Pancreas (tissue), 10 donors: ENCODE measurements at regions not wholly inside any gene's neighbourhood (a gene's known extent, or its start where the extent isn't known, plus 50 kb on each side); places are given as distances from the start of the nearest gene placed in this dataset.

Source experiments
- ATAC-seq, 4 donors: fragments of 200-7000 bp; cut with Tn5 transposase; one replicate each; pipeline versions ENCODE4 v1.8.0 to v1.9.1; 2020; ENCODE audit warnings: mild to moderate bottlenecking in 4 of 4, moderate library complexity in 4 of 4
- DNase-seq, 6 donors: peaks; one replicate each; pipeline ENCODE4 v3.0.0-alpha.2; 2020
- FAIRE-seq: peaks from 2 replicates; lab custom pipeline; 2012; peaks lifted over from hg19 to GRCh38; lab: Jason Lieb, UNC
- H3K27ac ChIP-seq, 4 donors: fragments of 200-600 bp; sonication (generic); 1 replicate in 3 of 4; 2 replicates in 1 of 4; pipeline versions ENCODE4 v1.5.0 to v1.8.0; 2020
- H3K27me3 ChIP-seq, 4 donors: fragments of 200-600 bp; one replicate each; pipeline ENCODE4 v1.8.0; 2021
- H3K36me3 ChIP-seq, 3 donors: fragments of 200-600 bp; sonication (generic) in 1 of 3; one replicate each; pipeline versions ENCODE4 v1.5.0 to v1.8.0; 2020 to 2021
- H3K4me1 ChIP-seq, 3 donors: fragments of 200-600 bp; one replicate each; pipeline ENCODE4 v1.8.0; 2021
- H3K4me3 ChIP-seq, 4 donors: fragments of 200-600 bp; sonication (generic) in 2 of 4; one replicate each; pipeline versions ENCODE4 v1.5.0 to v1.8.0; 2020 to 2021
- H3K9me3 ChIP-seq, 4 donors: fragments of 200-600 bp; one replicate each; pipeline ENCODE4 v1.8.0; 2021
- CTCF ChIP-seq, 4 donors: fragments of 200-600 bp; sonication (generic) in 3 of 4; IDR thresholded peaks; one replicate each; pipeline versions ENCODE4 v1.5.0 to v1.8.0; 2021; ENCODE audit warnings: antibody characterized with exemption in 4 of 4
- WGBS, 2 donors: extraction: QIAGEN DNeasy Blood & Tissue Kit; methylation state at CpG; one replicate each; pipeline ENCODE4 v1.1.7; 2013; 5-methylcytosine and 5-hydroxymethylcytosine counted together
- intact Hi-C, 3 donors: fragments of 100-400 bp; cut with DNase I; formaldehyde crosslinking; loops; one replicate each; pipeline versions ENCODE4 v1.11.1 to v1.14.2; 2022
- donor health status: healthy with polysubstance abuse.
- donor health status: DM: no; HTN: no; CAD: no; lungs with moderate emphysema.
- donor health status: DM: no; HTN: no; CAD: no.
- donor health status: control.
- donor health status: control.
- donor health status: Bipolar disorder and iron deficiency.
- donor health status: DM: yes; HTN: yes; CAD: no.
- donor health status: DM: no; HTN: no; CAD: no.
- donor health status: DM: no; HTN: no; CAD: no.
- donor health status: DM: yes; HTN: yes; CAD: no.

- TF ChIP-seq CTCF (IDR thresholded peaks at IDR 0.05) = peak in 3 of 4 donors; percentile 18 to 38 (median 33)
- FAIRE-seq = peak; percentile 89
- Histone ChIP-seq H3K4me3 (no peak overlapping the region), H3K9me3 (no peaks in the 10 kb centered on the region), H3K27me3 (no peaks in the 10 kb centered on the region), H3K27ac (no peak overlapping the region), H3K4me1 (no peaks in the 10 kb centered on the region), H3K36me3 (no peaks in the 10 kb centered on the region)
- DNase-seq = no peak
- intact Hi-C loops = no loop called here
- ATAC-seq = peak in 2 of 4 donors; percentile 38 to 48
- 37 to 44% methylated on average over 6 of the region's 6 CpGs for WGBS, 2 donors
Observed at GRCh38 chr21:16082038-16082816, 352.4 kb downstream of the USP25 start.

GRCh38 chr21:16084776-16085364 is 355.1 kb downstream of the USP25 start:
- Histone ChIP-seq H3K9me3 (no peaks in the 10 kb centered on the region), H3K36me3 (no peaks in the 10 kb centered on the region), H3K4me3 (no peak overlapping the region), H3K27me3 (no peaks in the 10 kb centered on the region), H3K27ac (no peak overlapping the region), H3K4me1 (no peaks in the 10 kb centered on the region)
- DNase-seq (no peak), FAIRE-seq (no peak), ATAC-seq (peak in 2 of 4 donors; percentile 41 to 51)
- intact Hi-C loops = loop anchor here in 1 of 3 donors (5.0 kb wide), 1 partner anchor 242 kb away; no protein-coding TSS in a partner anchor
- TF ChIP-seq CTCF (IDR thresholded peaks at IDR 0.05) = no peak
- 55 to 69% methylated on average over 7 of the region's 7 CpGs for WGBS, 2 donors

GRCh38 chr21:16085421-16085820 is 355.6 kb downstream of the USP25 start:
- DNase-seq = no peak
- Histone ChIP-seq H3K27ac (no peak overlapping the region), H3K27me3 (no peaks in the 10 kb centered on the region), H3K4me3 (no peak overlapping the region), H3K9me3 (no peaks in the 10 kb centered on the region), H3K4me1 (no peaks in the 10 kb centered on the region), H3K36me3 (no peaks in the 10 kb centered on the region)
- no peak for ATAC-seq
- intact Hi-C loops = loop anchor here in 1 of 3 donors (5.0 kb wide), 1 partner anchor 242 kb away; no protein-coding TSS in a partner anchor
- no peak for TF ChIP-seq CTCF (IDR thresholded peaks at IDR 0.05)
- no peak for FAIRE-seq
- WGBS, 2 donors = 81 to 84% methylated on average over 5 of the region's 5 CpGs

- WGBS, 2 donors = 67 to 77% methylated on average over 4 of the region's 4 CpGs
- intact Hi-C loops = loop anchor here in 1 of 3 donors (5.0 kb wide), 1 partner anchor 241 kb away; no protein-coding TSS in a partner anchor
- DNase-seq (no peak), FAIRE-seq (no peak), ATAC-seq (no peak)
- Histone ChIP-seq H3K4me1 (no peaks in the 10 kb centered on the region), H3K4me3 (no peak overlapping the region), H3K27me3 (no peaks in the 10 kb centered on the region), H3K9me3 (no peaks in the 10 kb centered on the region), H3K27ac (no peak overlapping the region), H3K36me3 (no peaks in the 10 kb centered on the region)
- no peak for TF ChIP-seq CTCF (IDR thresholded peaks at IDR 0.05)
Observed at GRCh38 chr21:16086121-16086520, 356.3 kb downstream of the USP25 start.
